Loucy (cell line): ENCODE measurements at regions not wholly inside any gene's neighbourhood (a gene's known extent, or its start where the extent isn't known, plus 50 kb on each side); places are given as distances from the start of the nearest gene placed in this dataset.
A peak's percentile ranks its signal among the peaks of the same experiment; 100 is the strongest.

ENCODE experiments used
- H2AFZ ChIP-seq: fragments of 200-600 bp; sonication (generic); 2 replicates; pipeline ENCODE4 v1.6.0; 2016; ENCODE audit warnings: antibody characterized with exemption, mild to moderate bottlenecking, low read length, moderate library complexity
- H3F3A ChIP-seq: fragments of 200-600 bp; 2 replicates; pipeline ENCODE4 v1.6.0; 2016; ENCODE audit warnings: antibody characterized with exemption, low read depth, mild to moderate bottlenecking
- H3K27me3 ChIP-seq: fragments of 200-600 bp; sonication (generic); 2 replicates; pipeline ENCODE4 v1.6.1; 2014; ENCODE audit warnings: low read length, mild to moderate bottlenecking; ENCODE audit not compliant: insufficient read depth, poor library complexity, severe bottlenecking
- H3K36me3 ChIP-seq: fragments of 200-600 bp; sonication (generic); 2 replicates; pipeline ENCODE4 v1.6.1; 2016; ENCODE audit warnings: low read length; ENCODE audit not compliant: insufficient read depth
- H3K4me1 ChIP-seq: fragments of 200-600 bp; sonication (generic); 2 replicates; pipeline ENCODE4 v1.5.1; 2014; ENCODE audit warnings: low read length, mild to moderate bottlenecking; ENCODE audit not compliant: insufficient read depth, poor library complexity, severe bottlenecking
- H3K4me2 ChIP-seq: fragments of 200-600 bp; sonication (generic); 2 replicates; pipeline ENCODE4 v1.6.0; 2014; ENCODE audit warnings: antibody characterized with exemption, low read length, low read depth, mild to moderate bottlenecking; ENCODE audit not compliant: poor library complexity, severe bottlenecking
- H3K4me3 ChIP-seq: fragments of 200-600 bp; sonication (generic); 2 replicates; pipeline ENCODE4 v1.5.1; 2014; ENCODE audit warnings: low read length, mild to moderate bottlenecking, mixed read lengths; ENCODE audit not compliant: poor library complexity, severe bottlenecking
- H3K79me2 ChIP-seq: fragments of 200-600 bp; sonication (generic); 2 replicates; pipeline ENCODE4 v1.6.1; 2014; ENCODE audit warnings: low read length; ENCODE audit not compliant: insufficient read depth
- H3K9ac ChIP-seq: fragments of 200-600 bp; sonication (generic); 2 replicates; pipeline ENCODE4 v1.6.0; 2014; ENCODE audit warnings: mild to moderate bottlenecking, low read depth, low read length, moderate library complexity; ENCODE audit not compliant: poor library complexity, severe bottlenecking
- H3K9me2 ChIP-seq: fragments of 200-600 bp; sonication (generic); replicated peaks from 2 replicates; pipeline ENCODE4 v1.6.1; 2016; ENCODE audit warnings: low read depth, low read length, mixed read lengths
- H3K9me3 ChIP-seq: fragments of 200-600 bp; sonication (generic); 2 replicates; pipeline ENCODE4 v1.6.1; 2014; ENCODE audit warnings: mild to moderate bottlenecking, antibody characterized with exemption, low read length, low read depth; ENCODE audit not compliant: insufficient read depth
- H4K20me1 ChIP-seq: fragments of 200-600 bp; sonication (generic); 2 replicates; pipeline ENCODE4 v1.6.0; 2014; ENCODE audit warnings: antibody characterized with exemption, low read length, mild to moderate bottlenecking; ENCODE audit not compliant: insufficient read depth, poor library complexity, severe bottlenecking
- EZH2phosphoT487 ChIP-seq: fragments of 200-600 bp; IDR thresholded peaks from 2 replicates; pipeline ENCODE4 v1.6.1; 2018; ENCODE audit warnings: antibody characterized with exemption, mild to moderate bottlenecking, moderate library complexity, borderline replicate concordance
- TF ChIP-seq, protein P1 (sequence below): fragments of 200-600 bp; sonication (generic); conservative IDR thresholded peaks from 2 replicates; pipeline ENCODE4 v1.5.1; 2014; ENCODE audit warnings: mild to moderate bottlenecking, antibody characterized with exemption, low read length

DNA sequence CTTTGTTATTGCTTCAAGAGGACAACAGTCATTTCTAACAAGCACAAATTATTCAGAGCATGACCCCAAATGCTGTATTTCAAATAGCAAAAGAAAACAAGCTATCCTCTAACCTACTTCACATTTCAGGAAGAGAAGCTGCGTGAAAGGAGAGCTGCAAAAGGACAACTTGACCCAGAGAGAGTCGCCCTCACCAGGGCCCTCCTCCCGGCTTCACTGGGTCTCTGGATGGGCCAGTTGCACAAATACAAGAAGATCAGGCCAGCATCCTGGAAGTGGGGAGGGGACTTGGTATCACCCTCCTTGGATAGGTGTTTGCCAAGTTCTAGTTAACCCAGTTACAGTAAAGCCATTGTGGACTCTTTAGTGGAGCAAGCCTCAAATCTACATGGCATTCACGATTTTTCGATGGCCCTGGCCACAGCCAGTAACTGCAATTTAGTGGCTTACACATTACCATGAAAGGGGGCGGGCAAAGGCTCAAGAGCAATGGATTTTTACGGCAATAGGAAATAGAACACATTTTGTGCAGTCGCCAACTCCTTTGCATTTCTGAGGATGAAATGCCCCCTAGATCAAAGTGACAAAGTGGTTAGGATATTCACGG, 166.9 kb upstream of the DIO2 start:
- no peaks in the 10 kb centered on the region for H3K79me2 ChIP-seq
- no peaks in the 10 kb centered on the region for H3K9me2 ChIP-seq
- H3K36me3 ChIP-seq, result no peaks in the 10 kb centered on the region
- no peaks in the 10 kb centered on the region for H3K4me1 ChIP-seq
- H3F3A ChIP-seq, result no peaks in the 10 kb centered on the region
- no peaks in the 10 kb centered on the region for H3K9me3 ChIP-seq
- H4K20me1 ChIP-seq, result no peaks in the 10 kb centered on the region
- H3K27me3 ChIP-seq, result no peaks in the 10 kb centered on the region
- H3K4me3 ChIP-seq, result no peak overlapping the region
- no peak overlapping the region for H3K4me2 ChIP-seq
- no peak for TF ChIP-seq EZH2phosphoT487
- TF ChIP-seq, protein P1, sequence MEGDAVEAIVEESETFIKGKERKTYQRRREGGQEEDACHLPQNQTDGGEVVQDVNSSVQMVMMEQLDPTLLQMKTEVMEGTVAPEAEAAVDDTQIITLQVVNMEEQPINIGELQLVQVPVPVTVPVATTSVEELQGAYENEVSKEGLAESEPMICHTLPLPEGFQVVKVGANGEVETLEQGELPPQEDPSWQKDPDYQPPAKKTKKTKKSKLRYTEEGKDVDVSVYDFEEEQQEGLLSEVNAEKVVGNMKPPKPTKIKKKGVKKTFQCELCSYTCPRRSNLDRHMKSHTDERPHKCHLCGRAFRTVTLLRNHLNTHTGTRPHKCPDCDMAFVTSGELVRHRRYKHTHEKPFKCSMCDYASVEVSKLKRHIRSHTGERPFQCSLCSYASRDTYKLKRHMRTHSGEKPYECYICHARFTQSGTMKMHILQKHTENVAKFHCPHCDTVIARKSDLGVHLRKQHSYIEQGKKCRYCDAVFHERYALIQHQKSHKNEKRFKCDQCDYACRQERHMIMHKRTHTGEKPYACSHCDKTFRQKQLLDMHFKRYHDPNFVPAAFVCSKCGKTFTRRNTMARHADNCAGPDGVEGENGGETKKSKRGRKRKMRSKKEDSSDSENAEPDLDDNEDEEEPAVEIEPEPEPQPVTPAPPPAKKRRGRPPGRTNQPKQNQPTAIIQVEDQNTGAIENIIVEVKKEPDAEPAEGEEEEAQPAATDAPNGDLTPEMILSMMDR, result no peak
- no peak overlapping the region for H2AFZ ChIP-seq
- no peak overlapping the region for H3K9ac ChIP-seq

DNA sequence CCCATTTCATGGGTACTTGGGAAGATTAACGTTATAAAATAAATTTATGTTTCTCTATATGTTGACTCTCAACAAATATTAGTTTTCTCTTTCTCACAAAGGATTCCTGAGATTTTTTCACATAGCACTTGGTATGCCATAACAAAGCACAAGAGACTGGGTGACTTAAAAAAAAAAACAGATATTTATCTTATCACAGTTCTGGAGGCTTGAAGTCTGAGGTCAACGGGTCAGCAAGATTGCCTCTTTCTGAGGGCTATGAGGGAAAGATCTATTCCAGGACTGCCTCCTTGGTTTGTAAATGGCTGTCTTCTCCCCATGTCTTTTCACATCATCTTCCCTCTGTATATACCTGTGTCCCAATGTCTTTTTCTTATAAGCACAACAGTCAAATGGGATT, 153.5 kb upstream of the DIO2 start:
- H3K36me3 ChIP-seq, result no peaks in the 10 kb centered on the region
- no peaks in the 10 kb centered on the region for H3K4me1 ChIP-seq
- H4K20me1 ChIP-seq, result no peaks in the 10 kb centered on the region
- TF ChIP-seq, protein P1, result no peak
- no peak for TF ChIP-seq EZH2phosphoT487
- no peak overlapping the region for H3K4me2 ChIP-seq
- H3K4me3 ChIP-seq, result no peak overlapping the region
- no peak overlapping the region for H3K9ac ChIP-seq
- H3F3A ChIP-seq, result no peaks in the 10 kb centered on the region
- no peaks in the 10 kb centered on the region for H3K27me3 ChIP-seq
- H3K9me3 ChIP-seq, result no peaks in the 10 kb centered on the region
- H3K79me2 ChIP-seq, result no peaks in the 10 kb centered on the region
- H2AFZ ChIP-seq, result no peak overlapping the region
- no peaks in the 10 kb centered on the region for H3K9me2 ChIP-seq

GRCh38 chr14:80364274-80364673, 153.0 kb upstream of the DIO2 start:
- Histone ChIP-seq H3K4me2 (no peak overlapping the region), H2AFZ (no peak overlapping the region), H3K9me2 (no peaks in the 10 kb centered on the region), H3F3A (no peaks in the 10 kb centered on the region), H3K9ac (no peak overlapping the region), H3K4me1 (no peaks in the 10 kb centered on the region), H3K9me3 (no peaks in the 10 kb centered on the region), H3K36me3 (no peaks in the 10 kb centered on the region), H3K27me3 (no peaks in the 10 kb centered on the region), H3K4me3 (no peak overlapping the region), H3K79me2 (no peaks in the 10 kb centered on the region), H4K20me1 (no peaks in the 10 kb centered on the region)
- TF ChIP-seq, protein P1, result peak; percentile 61
- TF ChIP-seq EZH2phosphoT487, result no peak
